HG03196 (cell line): ENCODE measurements at regions not wholly inside any gene's neighbourhood (a gene's known extent, or its start where the extent isn't known, plus 50 kb on each side); places are given as distances from the start of the nearest gene placed in this dataset.
"Not testable (repeated sequence)": the region's sequence is repeated elsewhere in the genome, so short reads cannot be mapped to it uniquely, and the experiment has no call there.

Experiments used
- ATAC-seq: cut with Tn5 transposase; IDR thresholded peaks from one replicate; pipeline ENCODE4 v1.9.1; 2021; ENCODE audit not compliant: unreplicated experiment

DNA sequence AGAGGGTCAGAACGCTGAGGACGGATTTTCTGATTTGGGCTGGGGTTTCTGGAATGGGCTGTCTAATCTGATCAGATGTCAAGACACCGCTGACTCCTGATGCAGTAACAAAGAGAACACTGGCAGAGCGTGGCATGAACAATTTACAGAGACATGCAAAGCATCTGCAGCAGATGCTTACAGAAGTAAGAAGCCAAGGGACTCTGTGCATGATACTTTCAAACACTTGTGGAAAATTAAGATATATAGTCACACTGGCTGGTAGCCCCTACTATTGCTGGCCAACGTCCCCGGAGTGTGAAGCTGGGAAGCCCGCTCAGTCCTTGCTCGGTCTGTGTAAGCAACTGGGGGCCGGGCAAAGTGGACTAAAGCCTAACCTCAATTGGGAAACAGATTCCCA, 903.7 kb downstream of the BRD1 start:
- no peak for ATAC-seq

DNA sequence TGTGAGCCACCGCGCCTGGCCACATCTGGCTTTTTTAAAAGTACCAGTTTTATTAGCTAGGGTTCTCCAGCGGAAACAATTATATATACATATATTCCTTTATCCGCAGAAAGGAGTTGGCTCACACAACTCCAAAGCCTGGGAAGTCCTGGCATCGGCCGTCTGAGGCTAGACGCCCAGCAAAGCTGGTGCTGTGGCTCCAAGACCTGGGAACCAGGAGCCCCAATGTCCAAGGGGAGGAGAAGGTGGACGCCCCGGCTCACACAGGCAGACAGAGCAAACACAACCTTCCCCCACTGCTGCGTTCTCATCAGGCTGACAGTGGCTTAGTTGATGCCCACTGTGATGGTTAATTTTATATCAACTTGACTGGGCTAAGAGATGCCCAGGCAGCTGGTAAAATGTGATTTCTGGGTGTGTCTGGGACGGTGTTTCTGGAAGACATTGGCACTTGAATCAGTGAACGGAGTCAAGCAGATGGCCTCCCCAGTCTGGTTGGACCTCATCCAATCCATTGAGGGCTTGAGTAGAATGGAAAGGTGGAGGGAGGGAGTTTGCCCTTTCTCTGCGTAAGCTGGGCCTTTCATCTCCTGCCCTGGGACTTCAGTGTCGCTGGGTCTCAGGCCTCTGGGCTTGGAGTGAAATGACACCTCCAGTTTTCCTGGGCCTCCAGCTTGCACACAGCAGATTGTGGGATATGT, 904.4 kb downstream of the BRD1 start:
- ATAC-seq: no peak

DNA sequence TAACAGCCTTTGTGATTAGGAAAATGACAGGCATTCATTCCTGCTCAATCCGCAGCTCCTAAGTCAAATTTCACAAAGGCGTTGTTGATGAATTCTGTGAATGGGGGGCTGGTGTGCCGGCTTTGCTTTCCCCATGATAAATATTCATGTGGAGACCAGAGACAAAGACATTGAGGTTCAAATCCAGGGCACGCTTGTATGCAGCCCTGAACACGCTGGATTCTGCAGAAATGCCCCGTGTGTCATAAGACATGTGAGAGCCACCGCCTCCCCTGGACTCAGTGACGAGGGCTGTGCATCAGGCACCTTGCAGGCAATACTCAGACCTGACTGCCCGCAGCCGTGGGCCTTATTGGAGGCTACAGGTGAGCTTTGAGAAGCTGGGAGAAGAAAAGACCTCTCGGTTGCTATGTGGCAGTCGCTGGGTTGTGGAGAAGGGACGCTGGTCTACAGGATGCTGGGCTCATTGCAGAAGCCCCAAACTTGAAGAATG, 906.2 kb downstream of the BRD1 start:
- no peak for ATAC-seq

DNA sequence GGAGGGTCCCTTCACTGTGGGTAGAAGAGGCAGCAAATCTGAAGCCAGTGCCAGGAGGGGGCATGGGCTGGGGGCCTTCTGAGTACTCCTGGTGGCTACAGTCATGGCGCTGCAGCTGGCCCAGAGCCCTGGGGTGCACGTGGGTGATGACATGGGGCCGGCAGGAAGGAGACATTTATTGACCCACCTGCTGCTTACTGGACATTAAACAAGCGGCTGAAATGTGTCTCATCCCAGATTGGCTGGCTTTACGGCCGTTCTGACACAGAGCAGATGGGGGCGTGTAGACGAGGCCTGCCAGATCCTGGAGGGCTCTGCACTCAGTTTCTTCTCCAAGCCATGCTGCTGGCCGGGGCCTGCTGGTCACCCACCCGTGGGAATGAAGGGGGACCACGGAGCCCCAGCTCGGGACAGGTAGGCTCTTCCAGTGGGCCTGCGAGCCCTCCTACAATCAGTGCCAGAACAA, 906.9 kb downstream of the BRD1 start:
- no peak for ATAC-seq

DNA sequence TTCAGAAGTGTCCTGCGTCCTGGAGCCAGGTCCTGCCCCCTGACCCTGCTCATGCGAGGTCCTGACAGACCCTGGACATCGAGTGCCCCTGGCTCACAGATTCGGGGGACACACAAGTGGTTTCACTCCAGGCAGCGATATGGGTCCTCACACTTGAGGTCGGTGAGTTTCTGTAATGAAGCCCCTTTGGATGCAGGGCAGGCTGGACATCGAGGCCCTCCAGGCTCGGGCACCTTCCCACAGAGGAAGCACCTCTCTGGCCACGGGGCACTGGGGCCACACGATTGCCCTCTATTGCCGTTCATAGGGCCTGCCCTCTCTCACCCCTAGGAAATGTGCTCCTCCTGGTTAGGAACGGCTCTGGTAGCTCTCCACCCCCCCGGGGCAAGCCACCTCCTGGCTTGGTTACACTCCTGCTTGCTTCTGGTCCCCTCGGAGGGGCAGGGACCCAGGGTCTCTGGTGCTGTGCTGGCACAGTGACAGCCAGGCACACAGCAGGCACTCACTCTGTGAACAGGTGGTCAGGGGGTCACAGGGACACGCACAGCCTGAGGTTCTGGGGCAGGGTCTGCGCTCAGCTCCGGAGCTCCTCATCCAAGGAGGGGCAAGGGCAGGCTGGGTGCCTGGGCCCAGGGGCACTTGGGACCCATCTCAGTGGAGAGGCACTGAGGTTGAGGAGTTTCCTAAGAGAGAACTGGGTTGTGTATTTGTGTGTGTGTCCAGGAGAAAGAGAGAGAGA, 907.7 kb downstream of the BRD1 start:
- no peak for ATAC-seq

DNA sequence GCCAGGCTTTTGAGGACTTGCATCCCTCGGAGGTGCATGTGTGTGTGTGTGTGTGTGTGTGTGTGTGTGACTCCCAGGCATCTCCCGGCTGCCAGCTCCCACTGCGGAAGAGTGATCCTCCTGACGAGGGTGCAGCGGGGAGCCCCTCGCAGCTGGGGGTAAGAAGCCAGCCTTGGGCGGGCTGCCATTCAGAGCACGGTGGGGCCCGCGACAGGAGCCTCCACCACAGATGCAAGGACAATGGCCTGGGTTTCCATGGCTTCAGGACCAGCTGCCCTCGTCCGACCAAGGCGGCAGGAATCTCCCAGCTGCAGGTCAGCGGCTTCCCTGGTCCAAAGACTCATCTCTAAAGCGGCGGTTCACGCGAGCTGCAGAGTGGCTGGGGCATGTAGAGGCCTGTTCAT, 908.5 kb downstream of the BRD1 start:
- ATAC-seq: no peak

DNA sequence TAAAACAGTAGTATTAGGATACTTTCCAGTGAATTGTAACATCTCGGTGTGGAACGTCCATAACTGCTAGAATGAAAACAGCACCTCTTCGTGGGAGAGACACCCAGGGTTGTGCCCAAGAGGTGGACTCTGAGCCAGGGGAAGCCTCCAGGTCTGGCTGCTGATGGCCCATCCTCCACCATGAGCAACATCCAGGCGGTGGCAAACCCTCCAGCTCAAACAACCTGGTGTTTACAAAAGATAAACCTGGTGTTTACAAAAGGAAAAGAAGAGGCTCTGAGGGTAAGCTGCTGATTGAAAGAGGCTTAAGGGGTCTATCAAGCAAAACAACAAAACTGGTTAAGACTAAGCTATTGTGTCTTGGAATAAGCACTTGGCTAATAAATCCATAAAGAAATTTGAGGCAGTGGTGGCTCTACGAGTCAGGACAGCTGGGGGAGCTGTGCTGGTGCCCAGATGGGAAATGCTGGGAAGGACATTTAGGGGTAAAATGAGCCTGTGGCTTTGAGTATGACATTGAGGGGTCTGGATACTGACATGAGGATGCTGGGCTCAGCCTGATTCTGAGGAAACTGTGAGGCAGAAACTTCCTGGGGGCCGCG, 909.0 kb downstream of the BRD1 start:
- ATAC-seq: no peak

DNA sequence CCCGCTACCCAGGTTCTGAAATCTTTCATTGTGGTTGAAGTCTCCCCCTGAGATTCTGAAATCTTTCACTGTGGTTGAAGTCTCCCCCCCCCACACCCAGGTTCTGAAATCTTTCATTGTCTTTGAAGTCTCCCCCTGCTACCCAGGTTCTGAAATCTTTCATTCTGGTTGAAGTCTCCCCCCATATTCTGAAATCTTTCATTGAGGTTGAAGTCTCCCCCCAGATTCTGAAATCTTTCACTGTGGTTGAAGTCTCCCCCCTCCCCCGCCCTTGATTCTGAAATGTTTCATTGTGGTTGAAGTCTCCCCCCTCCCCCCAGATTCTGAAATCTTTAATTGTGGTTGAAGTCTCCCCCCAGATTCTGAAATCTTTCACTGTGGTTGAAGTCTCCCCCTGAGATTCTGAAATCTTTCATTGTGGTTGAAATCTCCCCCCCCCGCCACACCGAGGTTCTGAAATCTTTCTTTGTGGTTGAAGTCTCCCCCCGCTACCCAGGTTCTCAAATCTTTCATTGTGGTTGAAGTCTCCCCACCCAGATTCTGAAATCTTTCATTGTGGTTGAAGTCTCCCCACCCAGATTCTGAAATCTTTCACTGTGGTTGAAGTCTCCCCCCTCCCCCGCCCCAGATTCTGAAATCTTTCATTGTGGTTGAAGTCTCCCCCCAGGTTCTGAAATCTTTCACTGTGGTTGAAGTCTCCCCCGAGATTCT, 915.2 kb downstream of the BRD1 start:
- ATAC-seq: not testable (repeated sequence)

DNA sequence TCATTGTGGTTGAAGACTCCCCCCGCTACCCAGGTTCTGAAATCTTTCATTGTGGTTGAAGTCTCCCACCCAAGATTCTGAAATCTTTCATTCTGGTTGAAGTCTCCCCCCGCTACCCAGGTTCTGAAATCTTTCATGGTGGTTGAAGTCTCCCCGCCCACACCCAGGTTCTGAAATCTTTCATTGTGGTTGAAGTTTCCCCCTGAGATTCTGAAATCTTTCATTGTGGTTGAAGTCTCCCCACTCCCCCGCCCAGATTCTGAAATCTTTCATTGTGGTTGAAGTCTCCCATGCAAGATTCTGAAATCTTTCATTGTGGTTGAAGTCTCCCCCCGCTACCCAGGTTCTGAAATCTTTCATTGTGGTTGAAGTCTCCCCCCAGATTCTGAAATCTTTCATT, 916.0 kb downstream of the BRD1 start:
- ATAC-seq: not testable (repeated sequence)

DNA sequence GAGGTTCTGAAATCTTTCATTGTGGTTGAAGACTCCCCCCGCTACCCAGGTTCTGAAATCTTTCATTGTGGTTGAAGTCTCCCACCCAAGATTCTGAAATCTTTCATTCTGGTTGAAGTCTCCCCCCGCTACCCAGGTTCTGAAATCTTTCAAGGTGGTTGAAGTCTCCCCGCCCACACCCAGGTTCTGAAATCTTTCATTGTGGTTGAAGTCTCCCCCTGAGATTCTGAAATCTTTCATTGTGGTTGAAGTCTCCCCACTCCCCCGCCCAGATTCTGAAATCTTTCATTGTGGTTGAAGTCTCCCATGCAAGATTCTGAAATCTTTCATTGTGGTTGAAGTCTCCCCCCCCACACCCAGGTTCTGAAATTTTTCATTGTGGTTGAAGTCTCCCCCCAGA, 916.6 kb downstream of the BRD1 start:
- ATAC-seq: not testable (repeated sequence)

DNA sequence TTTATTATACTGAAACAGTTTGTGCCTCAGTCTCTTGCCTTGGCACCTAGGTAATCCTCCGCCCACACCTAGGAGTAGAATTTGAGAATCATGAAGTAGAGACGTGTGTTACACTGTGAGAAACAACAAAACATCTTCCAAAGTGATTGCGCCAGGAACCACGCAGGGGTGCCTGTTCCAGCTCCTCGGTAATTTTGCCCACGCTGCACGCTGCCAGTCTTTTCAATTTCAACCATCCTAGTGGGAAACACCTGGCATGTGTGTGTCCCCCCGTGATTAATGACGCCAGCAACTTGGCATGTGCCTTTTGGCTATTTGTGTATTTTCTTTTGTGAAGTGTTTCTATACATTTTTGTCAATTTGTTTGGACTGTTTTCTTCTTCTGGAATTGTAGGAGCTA, 919.1 kb downstream of the BRD1 start:
- ATAC-seq: no peak

DNA sequence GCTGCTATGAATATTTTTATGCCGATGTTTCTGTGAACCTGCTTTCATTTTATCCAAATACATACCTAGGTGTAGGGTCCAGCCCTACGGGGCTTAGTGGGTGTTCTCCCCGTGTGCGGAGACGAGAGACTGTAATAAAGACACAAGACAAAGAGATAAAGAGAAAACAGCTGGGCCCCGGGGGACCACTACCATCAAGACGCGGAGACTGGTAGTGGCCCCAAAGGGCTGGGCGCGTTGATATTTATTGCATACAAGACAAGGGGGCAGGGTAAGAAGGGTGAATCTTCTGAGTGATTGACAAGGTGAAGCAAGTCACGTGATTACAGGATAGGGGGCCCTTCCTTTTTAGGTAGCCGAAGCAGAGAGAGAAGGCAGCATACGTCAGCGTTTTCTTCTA, 920.1 kb downstream of the BRD1 start:
- no peak for ATAC-seq

DNA sequence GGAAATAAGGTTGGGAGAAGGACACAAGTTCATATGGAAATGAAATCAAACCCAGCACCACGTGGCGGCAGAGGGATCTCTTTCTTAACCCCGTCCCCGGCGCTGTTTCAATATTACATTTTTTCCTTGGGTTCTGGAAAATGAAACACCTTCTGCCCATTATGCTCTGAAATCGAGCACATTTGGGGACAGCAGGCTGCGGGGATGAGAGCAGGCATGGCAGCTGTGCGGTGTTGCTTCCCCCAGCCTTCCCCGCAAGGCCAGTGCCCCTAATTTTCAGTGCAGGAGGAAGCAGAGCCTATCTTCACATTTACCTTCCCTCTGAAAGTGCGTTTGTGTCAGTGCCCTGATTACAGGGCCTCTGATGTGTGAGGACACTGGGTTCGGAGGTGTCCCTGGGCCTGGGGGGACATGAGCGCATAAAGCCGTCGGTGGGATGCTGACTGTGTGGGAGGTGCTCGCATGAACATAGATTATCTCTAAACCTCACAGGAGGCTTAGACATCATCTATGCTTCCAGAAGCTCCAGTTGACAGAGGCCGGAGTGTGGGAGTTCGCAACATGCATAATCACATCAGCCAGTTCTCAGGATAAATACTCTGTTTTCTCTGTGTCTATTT, 921.3 kb downstream of the BRD1 start:
- ATAC-seq: no peak

DNA sequence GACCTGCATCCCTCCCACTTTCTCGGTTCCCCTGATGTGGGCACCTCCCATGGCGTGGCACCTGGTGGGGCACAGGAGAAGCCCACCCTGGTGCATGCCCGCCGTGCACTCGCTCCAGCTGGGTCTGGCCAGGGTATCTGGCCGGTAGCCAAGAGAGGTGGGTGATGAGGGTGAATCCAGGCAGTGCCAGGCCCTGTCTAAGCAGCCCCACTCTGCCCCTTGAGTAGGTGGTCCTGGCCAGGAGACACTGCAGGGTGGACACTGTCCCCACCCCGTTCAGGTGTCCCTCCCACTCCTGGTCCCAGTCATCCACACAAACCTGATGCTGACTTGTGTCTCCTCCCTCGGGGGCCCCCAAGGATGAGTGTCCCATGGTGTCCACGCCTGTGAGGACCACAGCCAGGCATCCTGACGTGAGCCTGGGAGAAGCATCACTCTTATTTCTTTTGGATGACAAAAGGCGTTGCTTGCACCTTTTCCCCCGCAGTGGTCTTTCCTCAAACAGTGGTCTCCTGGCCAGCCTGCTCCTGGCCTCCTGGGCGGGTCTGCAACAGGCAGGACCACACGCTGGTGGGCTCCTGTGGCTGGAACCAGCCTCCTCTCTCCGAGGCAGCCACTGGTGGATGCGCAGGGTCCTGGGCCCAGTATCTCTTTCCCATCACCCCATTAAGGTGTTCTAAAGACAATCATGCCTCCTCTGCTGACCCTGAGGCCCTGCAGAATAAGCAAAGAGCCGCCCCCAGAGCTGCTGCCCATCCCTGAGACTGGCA, 922.3 kb downstream of the BRD1 start:
- no peak for ATAC-seq

DNA sequence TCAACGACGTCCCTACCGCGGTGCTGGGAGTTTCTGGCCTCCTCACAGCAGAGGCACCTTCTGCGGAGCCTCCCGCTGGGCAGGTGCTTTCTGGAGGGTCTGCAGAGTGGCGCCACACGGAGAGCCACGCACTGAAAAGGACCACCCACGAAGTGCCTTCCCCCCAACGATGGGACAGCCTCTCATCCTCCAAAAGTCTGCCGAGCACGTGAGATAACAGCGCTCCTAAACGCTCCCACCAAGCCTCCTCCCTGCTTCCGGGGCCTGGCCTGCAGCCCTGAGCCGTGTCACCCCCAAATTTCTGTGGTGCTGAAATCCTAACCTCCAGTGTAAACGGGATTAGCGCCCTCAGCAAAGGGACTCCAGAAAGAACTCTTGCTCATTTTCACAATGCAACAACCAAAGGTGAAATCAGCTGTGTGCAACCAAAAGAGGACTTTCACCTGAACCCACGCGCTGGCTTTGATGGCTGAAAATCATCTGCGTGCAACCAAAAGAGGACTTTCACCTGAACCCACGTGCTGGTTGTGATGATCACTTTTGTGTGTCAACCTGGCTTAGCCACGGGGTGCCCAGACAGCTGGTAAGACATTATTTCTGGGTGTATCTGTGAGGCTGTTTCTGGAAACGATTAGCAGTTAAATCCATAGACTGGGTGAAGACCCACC, 924.6 kb downstream of the BRD1 start:
- ATAC-seq: no peak

DNA sequence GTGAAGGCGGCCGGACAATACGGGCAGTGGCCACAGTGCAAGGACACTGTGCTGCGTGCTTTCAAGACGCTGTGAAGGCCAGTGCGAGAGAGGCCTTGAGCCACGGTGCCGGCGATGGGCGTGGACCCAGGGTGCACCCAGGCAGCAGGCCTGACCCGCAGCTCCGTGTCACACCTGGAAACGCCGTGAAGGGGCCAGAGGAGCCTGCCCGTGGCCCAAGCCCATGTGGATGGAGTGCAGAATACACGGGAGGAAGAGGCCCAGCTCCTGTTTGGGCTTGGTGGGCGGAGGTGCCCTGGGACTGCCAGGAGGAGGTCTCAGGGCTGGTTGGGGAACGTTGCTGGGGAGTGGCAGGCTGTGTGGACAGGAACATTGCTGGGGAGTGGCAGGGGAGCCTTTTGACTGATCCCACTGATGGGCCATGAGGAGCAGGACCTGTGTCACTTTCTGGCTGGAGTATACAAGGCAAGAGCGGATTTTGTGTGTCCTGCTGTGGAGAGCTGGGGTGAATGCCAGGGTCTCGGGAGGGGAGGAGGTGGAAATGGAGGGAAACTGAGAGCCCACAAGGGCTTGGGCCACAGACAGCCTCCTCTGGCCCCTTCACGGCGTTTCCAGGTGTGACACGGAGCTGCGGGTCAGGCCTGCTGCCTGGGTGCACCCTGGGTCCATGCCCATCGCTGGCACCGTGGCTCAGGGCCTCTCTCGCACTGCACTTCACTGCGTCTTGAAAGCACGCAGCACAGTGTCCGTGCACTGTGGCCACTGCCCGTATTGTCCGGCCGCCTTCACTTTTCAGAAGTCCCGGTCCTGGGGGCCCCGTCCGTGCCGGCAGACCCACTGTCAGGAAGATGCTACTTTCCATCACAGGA, 925.4 kb downstream of the BRD1 start:
- ATAC-seq: no peak

DNA sequence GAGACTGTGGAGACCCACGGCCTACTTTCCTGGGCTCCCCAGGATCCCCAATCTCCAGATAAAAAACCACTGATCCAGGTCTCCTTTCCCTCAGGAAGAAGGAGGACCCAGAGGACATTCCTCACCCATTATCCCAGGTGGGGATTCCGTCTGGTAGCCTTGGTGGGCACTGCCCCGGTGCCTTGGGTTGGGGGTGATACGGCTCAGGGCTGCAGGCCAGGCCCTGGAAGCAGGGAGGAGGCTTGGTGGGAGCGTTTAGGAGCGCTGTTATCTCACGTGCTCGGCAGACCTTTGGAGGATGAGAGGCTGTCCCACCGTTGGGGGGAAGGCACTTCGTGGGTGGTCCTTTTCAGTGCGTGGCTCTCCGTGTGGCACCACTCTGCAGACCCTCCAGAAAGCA, 926.3 kb downstream of the BRD1 start:
- no peak for ATAC-seq

DNA sequence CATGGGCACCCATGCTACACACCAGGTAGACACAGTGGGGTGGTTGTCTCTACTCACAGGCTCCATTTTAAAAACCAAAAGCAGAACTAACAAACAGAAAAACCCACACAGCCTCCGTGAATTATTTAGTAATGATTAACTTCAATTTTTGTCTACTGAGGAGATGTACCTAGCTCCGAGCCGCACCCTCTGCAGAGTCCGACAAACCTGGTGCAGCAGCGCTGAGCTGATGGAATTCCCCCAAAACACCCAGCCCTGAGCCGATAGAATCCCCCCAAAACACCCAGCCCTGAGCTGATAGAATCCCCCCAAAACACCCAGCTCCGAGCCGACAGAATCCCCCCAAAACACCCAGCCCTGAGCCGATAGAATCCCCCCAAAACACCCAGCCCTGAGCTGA, 927.0 kb downstream of the BRD1 start:
- ATAC-seq: no peak

DNA sequence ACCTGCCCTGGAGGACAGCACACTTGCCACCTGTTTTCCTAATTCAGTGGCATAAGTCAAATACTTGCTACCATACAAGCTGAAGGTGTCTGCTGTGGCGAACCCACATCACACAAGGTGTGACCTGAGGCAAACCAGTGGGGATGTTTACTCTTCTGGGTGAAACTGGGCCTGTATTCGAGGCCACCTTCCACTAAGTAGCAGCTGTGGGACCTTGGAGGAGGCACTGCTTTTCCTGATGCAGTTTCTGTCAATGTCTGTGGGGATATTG, 927.4 kb downstream of the BRD1 start:
- no peak for ATAC-seq
